MM.1S (cell line): ENCODE measurements at regions not wholly inside any gene's neighbourhood (a gene's known extent, or its start where the extent isn't known, plus 50 kb on each side); places are given as distances from the start of the nearest gene placed in this dataset.

ENCODE experiments used
- CTCF ChIP-seq: fragments of 300-600 bp; sonication (generic); IDR thresholded peaks from 2 replicates; pipeline ENCODE4 v1.5.1; 2016; ENCODE audit warnings: antibody characterized with exemption, low read length, mixed read lengths
- EZH2phosphoT487 ChIP-seq: fragments of 300-600 bp; sonication (generic); IDR thresholded peaks from 2 replicates; pipeline ENCODE4 v1.6.1; 2018; ENCODE audit warnings: antibody characterized with exemption, low read length

DNA sequence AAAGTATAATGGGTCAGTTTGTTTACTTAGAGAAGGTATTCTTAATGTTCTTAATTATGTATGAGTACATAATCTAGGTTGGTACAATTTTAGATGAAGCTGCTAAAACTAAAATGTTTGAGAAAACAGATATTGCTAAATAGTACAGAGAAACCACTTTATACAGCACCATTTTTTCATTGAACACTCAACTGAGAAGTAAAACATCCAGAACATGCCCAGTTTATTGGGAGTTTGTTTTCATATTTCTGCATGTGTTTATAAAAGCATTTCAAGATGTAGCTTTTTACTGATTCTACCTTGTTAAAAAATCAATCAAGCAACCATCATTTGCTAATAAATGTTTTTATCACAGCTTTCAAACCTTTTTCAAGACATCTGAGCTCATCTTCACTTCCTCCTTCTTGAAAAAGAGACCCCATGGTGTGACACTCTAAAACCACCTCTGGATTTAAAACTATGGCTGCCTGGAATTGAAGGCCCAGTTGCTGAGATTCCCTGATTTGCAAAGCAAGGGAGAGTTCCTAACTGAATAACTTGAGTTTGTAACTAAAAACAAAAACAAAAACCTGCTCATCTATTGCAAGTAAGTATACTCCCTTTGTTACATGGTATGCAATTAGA, 585.9 kb downstream of the ZEB2 start:
- TF ChIP-seq CTCF = no peak
- TF ChIP-seq EZH2phosphoT487 = no peak
